ENCODE measurements at regions not wholly inside any gene's neighbourhood (a gene's known extent, or its start where the extent isn't known, plus 50 kb on each side); places are given as distances from the start of the nearest gene placed in this dataset.

- TF ChIP-seq CTCF (IDR thresholded peaks at IDR 0.05; ENCODE audit: insufficient read depth, low read depth, low read length) (no peak), EZH2 (IDR thresholded peaks at IDR 0.05; ENCODE audit: insufficient read depth, low read length) (no peak)
Observed at GRCh38 chr2:221085341-221085900, 486.7 kb downstream of the EPHA4 start.
